ENCODE measurements at regions not wholly inside any gene's neighbourhood (a gene's known extent, or its start where the extent isn't known, plus 50 kb on each side); places are given as distances from the start of the nearest gene placed in this dataset.

- TF ChIP-seq POLR2A (IDR thresholded peaks at IDR 0.05; ENCODE audit: low read depth, low read length) (no peak), BACH1 (IDR thresholded peaks at IDR 0.05; ENCODE audit: borderline replicate concordance) (no peak), MAX (IDR thresholded peaks at IDR 0.05; ENCODE audit: low read depth, low read length) (no peak), CTCF (IDR thresholded peaks at IDR 0.05 in 2 of 3, conservative IDR thresholded peaks at IDR 0.05 in 1 of 3; ENCODE audit: control insufficient read depth in 2 of 3, extremely low read depth in 1 of 3, insufficient read depth in 1 of 3, low read depth in 3 of 3, low read length in 3 of 3) (no peak), CBX5 (IDR thresholded peaks at IDR 0.05; ENCODE audit: low read depth) (no peak), GABPA (IDR thresholded peaks at IDR 0.05; ENCODE audit: low read depth) (no peak), CHD2 (IDR thresholded peaks at IDR 0.05; ENCODE audit: borderline replicate concordance, low read depth, low read length) (no peak), NRF1 (conservative IDR thresholded peaks at IDR 0.05; ENCODE audit: low read depth, low read length) (no peak), FOXK2 (IDR thresholded peaks at IDR 0.05) (no peak)
Observed at GRCh38 chr2:126381091-126381490, 274.9 kb upstream of the GYPC start.

Measured in GM12878 (cell line).